Right ventricle myocardium superior (tissue), 1 donor: ENCODE measurements at regions not wholly inside any gene's neighbourhood (a gene's known extent, or its start where the extent isn't known, plus 50 kb on each side); places are given as distances from the start of the nearest gene placed in this dataset.

Experiments
- ATAC-seq: fragments of 200-7000 bp; cut with Tn5 transposase; one replicate; pipeline ENCODE4 v1.9.1; 2020; ENCODE audit warnings: mild to moderate bottlenecking; ENCODE audit not compliant: poor library complexity
- DNase-seq: peaks from one replicate; pipeline ENCODE4 v3.0.0-alpha.2; 2020
- intact Hi-C: fragments of 100-400 bp; cut with DNase I; formaldehyde crosslinking; loops from one replicate; pipeline ENCODE4 v1.11.2; 2022
- donor health status: DM: no; HTN: yes; CAD: no; lungs with severe emphysema.

DNA sequence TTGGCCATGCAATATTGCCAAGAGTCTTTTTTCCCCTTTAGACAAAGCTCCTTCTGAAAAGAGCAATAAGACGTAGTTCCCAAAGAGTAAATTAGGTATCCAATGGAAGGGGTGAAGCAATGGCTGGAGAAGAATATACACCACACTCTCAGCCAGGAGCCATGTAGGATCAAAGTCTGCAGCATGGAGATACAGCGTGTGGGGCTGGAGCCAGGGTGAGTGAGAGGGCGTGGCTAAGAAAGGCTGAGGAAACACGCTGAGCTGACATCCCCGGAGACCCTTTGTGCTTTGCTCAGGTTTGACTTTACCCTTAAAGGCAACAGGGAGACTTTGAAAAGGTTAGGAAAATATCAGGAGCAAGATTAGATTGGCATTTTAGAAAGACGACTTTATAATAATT, 87.1 kb upstream of the ELL2 start:
- ATAC-seq (no peak), DNase-seq (peak; percentile 33)
- intact Hi-C loops = no loop called here

DNA sequence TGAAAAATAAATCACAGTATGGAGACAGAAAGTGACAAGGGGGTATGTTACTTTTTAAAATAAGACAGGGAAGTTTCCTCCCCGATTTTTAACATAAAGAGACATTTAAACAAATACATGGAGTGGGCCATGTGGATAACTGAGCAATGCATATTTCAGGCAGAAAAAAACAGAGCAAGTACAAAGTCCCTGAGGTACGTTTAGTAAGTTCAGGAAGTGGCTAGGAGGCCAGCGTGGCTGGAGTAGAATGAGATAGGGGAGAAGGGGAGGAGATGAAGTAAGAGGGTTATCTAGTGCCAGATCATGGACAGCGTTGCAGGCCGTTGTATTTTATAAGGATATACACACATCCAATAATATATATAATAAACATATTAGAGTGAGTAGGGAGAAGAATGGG, 84.2 kb upstream of the ELL2 start:
- intact Hi-C loops = no loop called here
- DNase-seq (no peak), ATAC-seq (no peak)

DNA sequence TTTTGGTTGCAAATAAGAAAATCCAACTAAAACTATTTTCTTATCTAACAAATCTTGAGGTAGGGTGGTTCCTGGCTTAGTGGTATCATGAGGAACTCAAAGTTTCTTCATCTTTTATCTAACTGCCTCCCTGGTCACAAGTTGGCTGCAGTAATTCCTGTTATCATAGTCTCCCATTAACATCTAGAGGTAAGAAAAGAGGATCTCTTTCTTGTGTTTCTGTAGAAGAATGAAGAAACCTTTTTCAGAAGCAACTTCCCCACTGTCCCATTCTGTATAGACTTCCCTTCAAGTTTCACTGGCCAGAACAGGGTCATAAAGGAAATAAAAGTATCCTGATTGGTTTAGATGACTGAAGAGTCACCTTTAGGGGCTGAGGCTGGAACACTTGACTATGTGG, 81.8 kb upstream of the ELL2 start:
- intact Hi-C loops = no loop called here
- DNase-seq (no peak), ATAC-seq (no peak)

DNA sequence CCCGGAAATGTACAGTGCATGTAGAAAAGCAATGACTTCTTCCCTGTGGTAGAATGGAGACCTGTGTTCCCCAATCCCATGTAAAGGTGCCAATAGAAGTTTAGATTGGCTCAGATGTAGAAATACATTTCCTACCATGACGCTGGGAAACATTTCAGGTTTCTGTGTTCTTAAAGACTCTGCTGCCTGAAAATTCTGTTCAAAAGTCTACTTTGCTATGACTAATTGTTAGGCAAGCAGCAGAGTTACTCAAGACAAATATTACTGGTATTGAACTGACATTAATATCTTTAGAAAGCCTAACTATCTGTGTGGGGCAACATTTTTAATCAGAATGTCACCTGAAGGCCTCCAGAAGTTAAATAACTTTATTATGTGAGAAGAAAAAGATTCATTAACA, 75.5 kb upstream of the ELL2 start:
- ATAC-seq (no peak), DNase-seq (no peak)
- intact Hi-C loops = no loop called here

DNA sequence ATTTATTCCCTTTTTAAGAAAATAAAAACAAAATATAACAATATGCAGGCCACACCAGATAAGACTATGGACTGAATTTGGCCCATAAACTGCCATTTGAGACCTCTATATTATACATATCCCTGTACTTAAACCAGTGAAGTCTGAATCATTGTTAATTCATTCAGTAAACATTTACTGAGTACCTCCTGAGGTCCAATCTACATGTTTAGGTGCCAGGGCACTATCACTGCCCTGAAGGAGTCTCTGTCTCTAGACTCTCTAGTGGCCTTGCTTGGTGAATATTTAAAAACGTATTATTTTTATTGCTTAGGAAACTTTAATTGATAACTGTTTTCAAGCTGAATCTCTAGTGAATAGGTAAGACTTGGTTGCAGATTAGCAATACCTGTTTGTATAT, 74.7 kb upstream of the ELL2 start:
- intact Hi-C loops = no loop called here
- ATAC-seq (no peak), DNase-seq (no peak)

DNA sequence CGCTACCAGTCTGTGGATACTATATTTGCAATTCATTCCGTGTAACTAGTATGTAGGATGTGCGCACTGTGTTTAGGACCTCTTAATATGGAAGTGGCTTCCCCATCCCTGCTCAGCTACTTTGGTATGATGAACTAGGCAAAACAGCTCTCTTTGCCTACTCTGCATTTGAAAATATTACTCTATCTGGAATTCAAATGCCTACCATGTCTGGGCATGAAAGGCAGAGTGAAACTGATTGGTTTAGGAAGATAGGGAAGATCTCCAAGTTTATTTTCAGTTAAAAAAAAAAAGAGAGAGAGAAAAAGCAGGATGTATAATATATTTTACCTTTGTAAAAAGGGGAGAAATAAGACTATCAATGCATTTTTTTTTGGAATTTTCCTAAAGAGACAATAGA, 74.1 kb upstream of the ELL2 start:
- DNase-seq (no peak), ATAC-seq (no peak)
- intact Hi-C loops = no loop called here

DNA sequence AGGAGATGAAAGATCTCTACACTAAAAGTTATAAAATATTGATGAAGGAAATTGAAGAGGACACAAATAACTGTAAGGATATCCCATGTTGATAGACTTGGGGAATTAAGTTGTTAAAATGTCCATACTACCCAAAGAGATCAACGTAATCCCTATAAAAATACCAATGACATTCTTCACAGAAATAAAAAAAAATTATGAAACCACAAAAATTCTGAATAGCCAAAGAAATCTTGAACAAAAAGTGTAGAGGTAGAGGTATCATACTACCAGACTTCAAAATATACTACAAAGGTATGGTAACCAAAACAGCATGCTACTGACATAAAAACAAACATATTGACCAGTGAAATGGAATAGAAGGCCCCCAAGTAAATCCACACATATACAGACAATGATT, 71.5 kb upstream of the ELL2 start:
- intact Hi-C loops = no loop called here
- DNase-seq = no peak
- ATAC-seq = no peak

DNA sequence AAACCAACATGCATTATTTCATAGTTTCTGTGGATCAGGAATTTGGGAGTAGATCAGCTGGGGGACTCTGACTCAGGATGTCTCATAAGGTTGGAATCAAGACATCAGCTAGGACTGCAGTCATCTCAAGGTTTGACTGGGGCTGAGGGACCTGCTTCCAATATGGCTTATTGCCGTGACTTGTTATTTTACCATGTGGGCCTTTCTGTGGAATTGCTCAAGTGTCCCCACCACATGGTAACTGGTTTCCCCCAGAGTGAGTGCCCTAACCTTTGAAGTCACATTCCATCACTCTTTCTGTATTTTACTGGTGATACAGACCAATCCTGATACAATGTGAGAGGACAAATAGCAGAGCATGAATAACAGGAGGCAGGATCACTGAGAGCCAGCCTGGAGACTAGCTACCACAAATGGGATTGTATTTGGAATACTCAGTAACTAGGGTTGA, 70.2 kb upstream of the ELL2 start:
- DNase-seq (no peak), ATAC-seq (no peak)
- intact Hi-C loops = no loop called here

DNA sequence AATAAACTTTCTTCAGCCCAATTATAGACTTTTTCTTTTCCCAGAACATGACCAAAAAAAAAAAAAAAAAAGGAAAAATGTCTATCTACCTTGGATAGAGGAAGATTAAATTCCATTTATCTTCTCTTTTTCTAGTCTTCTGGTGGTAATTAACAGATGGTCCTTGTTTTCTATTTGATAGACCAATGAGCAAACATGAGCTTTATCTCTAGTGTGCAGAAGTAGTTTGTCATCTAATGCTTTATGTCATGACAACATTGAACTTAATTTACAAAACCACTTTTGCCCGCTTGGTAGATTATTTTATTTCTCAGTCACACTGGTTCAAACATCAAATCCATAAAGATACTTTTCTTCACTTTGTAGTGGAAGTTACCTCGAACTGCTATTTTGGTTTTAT, 69.5 kb upstream of the ELL2 start:
- no peak for DNase-seq
- intact Hi-C loops = no loop called here
- no peak for ATAC-seq

DNA sequence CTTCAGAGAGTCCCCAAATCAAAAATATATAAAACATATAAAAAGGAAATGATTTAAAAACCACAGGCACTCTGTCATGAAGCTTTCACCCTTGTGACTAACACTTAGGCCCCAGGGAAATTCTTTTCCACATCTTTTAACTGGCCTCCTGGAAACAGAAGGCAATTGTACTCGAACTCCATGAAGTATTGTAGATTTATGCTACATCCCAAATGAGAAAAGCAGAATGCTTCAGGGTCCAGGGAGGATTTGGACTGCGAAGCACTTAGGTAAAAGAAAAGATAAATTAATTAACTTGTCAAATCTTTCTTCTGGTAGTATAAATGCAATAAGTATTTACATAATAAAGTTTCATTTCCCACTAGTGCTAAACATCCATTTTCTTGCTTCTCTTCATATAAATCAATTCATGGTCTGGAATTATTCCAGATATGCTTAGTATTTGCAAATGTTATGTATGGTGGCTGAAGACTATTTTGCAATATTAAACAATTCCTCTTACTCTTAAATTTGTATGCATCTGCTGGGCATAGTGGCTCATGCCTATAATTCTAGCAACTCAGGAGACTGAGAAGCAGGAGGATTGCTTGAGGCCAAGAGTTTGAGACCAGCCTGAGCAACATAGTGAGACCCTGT, 64.9 kb upstream of the ELL2 start:
- no peak for ATAC-seq
- no peak for DNase-seq
- intact Hi-C loops = no loop called here

DNA sequence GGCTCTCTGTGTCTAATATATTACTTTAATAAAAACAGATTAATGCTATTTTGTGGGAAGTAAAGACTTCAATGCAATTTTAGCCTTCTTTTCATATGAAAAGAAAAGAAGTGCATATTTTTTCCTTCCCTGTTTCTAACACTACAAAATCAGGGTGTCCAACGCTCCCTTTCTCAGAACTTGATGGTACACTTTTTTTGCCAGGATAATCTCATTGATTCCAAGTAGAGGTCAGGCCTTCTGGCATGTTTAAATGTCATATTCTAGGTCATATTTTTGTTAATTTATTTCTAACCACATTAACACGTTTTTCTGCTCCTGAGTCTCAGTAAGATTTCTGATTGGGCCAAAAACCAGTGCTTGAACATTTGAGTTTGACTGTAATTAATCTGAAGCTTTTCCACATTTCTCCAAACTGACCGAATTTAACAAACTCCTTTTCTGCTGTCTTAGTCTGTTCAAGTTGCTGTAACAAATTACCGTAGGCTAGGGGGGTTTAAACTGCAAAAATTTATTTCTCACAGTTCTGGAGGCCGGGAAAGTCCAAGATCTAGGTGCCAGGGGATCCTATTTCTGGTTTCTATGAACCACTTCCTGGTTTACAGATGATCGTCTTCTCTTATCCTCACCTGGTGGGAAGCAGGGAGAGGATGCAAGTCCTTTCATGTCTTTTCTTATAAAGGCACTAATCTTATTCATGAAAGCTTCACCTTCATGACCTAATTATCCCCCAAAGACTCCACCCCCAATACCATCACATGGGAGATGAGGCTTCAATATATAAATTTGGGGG, 63.2 kb upstream of the ELL2 start:
- intact Hi-C loops = no loop called here
- DNase-seq = no peak
- no peak for ATAC-seq

DNA sequence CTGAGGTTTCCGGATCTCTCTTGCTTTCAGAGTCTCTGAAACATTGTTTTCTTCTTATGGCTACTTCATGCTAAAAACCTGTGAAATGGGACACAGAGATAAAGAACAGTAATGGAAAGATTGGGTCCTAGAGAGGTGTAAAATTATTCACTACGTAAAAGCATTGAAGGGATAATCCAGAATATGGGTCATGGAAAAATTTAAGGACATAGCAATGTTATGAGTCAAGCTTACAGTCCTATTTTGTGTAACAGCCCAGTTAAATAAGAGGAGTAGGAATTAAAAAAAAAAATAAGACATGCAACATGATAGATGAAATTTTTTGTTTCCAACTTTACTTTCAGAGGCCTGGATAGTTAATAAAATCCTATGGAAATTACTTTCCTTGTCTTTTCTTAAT, 61.9 kb upstream of the ELL2 start:
- intact Hi-C loops = no loop called here
- DNase-seq = no peak
- no peak for ATAC-seq

DNA sequence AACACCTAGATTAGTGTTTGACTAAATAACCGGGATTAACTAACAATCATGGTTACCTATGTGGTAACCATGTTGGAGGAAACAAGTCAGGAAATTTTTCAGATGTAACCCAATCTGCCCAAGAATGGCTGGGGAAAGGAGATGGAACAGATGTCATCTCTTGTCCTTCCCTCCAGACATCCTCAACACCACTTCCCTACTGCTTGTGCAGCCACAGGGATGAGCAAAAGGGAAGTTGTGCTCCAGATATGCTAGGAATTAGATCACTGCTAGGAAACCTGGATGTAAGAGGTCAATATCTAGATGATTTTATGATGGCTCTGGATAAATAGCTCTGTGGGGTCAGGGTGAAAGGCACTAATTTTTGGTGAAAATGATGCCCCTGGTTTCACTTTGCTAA, 61.3 kb upstream of the ELL2 start:
- intact Hi-C loops = no loop called here
- ATAC-seq (no peak), DNase-seq (no peak)

DNA sequence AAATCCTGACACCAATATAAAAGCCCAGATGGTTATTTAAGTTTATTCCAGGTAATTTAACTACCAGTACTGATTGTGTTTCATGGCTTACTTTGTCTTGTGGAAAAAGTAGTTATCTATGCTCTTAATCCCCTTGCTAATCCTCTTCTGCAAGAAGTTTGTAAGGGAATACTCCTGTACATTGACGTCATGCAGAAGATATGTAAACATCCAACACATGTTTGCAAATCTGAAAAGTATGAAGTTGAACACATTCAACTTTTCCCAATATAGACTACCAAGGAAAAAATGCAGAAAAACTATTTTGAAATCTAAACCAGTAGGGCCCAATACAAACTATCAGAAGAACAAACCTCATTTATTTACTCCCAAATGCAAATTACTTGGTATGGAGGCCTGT, 56.3 kb upstream of the ELL2 start:
- no peak for DNase-seq
- ATAC-seq = no peak
- intact Hi-C loops = no loop called here

DNA sequence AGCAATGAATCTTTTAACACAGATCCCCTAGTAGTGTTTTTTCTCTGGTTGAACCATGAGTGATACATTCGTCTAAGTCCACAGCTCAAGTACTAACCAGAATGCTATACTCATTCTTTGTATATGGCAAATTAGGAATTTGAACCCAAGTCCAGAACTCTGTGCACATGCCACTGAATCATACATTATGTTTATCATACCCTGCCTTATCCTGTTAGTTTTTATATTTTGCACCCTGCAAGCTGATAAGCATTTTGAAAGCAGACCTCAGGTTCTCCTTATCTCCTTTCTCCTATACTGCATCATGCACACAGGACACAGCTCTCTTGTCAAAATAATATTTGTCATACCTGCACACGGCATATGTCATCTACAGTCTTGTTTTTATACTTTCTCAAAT, 54.6 kb upstream of the ELL2 start:
- intact Hi-C loops = no loop called here
- no peak for ATAC-seq
- DNase-seq = no peak

DNA sequence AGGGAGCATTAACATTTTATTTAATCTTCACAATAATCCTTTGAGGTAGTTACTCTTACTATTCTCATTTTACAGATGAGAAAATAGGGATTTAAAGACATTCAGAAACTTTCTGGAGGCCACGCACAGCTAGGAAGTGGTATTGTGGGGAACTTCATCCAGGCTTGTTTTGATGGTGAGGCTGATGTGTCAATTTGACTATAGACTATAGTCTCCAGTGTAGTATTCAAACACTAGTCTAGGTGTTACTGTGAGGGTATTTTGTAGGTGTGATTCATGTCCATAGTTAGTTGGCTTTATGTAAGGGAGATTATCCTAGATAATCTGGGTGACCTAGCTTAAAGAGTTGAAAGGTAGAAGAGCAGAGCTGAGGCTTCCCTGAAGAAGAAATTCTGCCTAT, 54.1 kb upstream of the ELL2 start:
- ATAC-seq (no peak), DNase-seq (no peak)
- intact Hi-C loops = no loop called here

DNA sequence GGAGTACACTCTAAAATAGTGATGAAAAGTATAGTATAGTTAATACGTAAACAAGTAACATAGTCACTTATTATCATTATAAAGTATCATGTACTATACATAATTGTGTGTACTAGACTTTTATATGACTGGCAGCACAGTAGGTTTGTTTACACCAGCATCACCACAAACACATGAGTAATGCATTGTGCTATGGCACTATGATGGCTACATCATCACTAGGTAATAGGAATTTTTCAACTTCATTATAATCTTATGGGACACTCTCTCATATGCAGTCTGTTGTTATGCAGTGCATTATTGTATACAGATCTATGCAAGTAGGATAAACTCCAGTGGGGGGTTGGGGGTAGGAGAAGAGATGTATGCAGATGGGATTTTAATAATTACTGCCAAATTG, 52.7 kb upstream of the ELL2 start:
- intact Hi-C loops = no loop called here
- DNase-seq = no peak
- no peak for ATAC-seq

DNA sequence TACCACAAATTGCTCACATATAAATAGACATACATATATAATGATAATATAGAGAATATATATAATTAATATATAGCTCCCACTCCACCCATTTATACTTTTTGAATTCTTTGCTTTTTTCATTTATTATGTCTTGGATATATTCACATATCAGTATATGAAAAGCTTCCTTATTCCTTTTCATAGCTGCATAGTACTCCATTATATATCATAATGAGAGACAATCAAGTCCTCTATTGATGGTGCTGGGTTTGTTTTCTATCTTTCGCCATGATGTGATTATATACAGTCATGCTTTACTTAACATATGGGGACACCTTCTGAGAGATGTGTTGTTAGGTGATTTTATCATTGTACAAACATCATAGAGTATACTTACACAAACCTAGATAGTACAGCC, 51.6 kb upstream of the ELL2 start:
- intact Hi-C loops = no loop called here
- ATAC-seq (no peak), DNase-seq (no peak)

DNA sequence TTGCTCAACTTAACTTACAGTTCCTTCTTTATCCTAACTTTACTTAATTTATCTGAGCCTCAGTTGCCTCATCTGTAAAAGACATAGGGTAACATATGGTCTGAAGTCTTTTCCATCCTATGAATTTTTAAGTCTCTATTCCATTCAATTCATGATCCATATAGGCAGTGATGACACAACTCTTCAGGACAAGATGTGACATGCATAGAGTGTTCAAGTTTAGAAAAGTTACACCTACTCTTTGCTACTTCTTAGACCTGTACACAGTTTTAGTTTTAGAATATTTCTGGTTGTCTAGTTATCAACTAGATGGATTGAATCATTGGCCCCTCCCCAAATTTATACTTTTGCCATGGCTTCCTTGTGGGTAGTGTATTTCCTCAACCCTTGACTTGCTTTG, 50.7 kb upstream of the ELL2 start:
- ATAC-seq (no peak), DNase-seq (no peak)
- intact Hi-C loops = no loop called here
